ENCODE measurements at regions not wholly inside any gene's neighbourhood (a gene's known extent, or its start where the extent isn't known, plus 50 kb on each side); places are given as distances from the start of the nearest gene placed in this dataset.

DNA sequence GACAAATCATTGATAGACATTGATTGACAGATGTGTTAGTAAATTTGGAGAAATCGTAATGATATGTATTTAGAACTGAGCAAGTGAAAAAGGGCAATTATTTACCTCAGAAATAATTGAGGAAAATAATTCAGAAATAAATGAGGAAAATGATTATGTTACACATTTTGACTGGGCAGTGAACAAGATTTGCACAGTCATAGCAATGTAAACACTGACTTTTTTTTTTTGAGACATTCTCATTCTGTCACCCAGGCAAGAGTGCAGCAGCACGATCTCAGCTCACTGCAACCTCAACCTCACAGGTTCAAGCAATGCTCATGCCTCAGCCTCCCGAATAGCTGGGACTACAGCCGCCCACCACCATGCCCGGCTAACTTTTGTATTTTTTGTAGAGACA, 211.7 kb downstream of the SP3 start:
- no peak for TF ChIP-seq CTCF (IDR thresholded peaks at IDR 0.05)
- no peaks in the 10 kb centered on the region for H3K36me3 ChIP-seq
- H3K27ac ChIP-seq = no peak overlapping the region
- H3K4me1 ChIP-seq (ENCODE audit: control insufficient read depth in 1 of 2, insufficient read depth in 1 of 2, low read depth in 1 of 2, low read length in 1 of 2) = peaks cover 0 to 3% of the 10 kb centered on the region in 2 experiments
- H3K4me3 ChIP-seq (ENCODE audit: low read depth in 1 of 2, low read length in 1 of 2) = no peak overlapping the region
- H3K9me3 ChIP-seq = no peaks in the 10 kb centered on the region
- H3K27me3 ChIP-seq = peaks cover 47% of the 10 kb centered on the region

GRCh38 chr2:173754165-173754564, 211.0 kb downstream of the SP3 start:
- H3K36me3 ChIP-seq = no peaks in the 10 kb centered on the region
- H3K27me3 ChIP-seq = peaks cover 44% of the 10 kb centered on the region
- no peak overlapping the region for H3K27ac ChIP-seq
- H3K4me1 ChIP-seq (ENCODE audit: control insufficient read depth in 1 of 2, insufficient read depth in 1 of 2, low read depth in 1 of 2, low read length in 1 of 2) = peaks cover 0 to 3% of the 10 kb centered on the region in 2 experiments
- H3K9me3 ChIP-seq = no peaks in the 10 kb centered on the region
- no peak overlapping the region for H3K4me3 ChIP-seq (ENCODE audit: low read depth in 1 of 2, low read length in 1 of 2)
- no peak for TF ChIP-seq CTCF (IDR thresholded peaks at IDR 0.05)

DNA sequence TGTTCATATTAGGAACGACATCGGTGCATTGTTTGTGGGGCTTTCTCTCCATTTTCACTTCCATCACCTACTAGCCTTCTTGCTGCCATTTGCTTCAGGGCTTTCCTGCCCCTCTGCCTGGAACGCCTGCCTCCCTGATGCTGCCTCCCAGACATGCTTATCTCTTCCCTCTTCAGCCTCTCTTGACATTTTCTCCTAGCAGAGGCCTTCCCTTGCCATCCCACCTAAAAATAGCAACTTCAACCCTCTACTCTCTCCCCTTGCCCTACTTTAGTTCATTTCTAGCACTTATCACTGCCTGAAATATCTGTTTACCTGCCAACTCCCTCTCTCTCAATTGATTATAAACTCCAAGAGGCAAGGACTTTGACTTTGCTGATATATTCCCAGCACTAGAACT, 210.3 kb downstream of the SP3 start:
- no peak overlapping the region for H3K4me3 ChIP-seq (ENCODE audit: low read depth in 1 of 2, low read length in 1 of 2)
- no peak for TF ChIP-seq CTCF (IDR thresholded peaks at IDR 0.05)
- peaks cover 44% of the 10 kb centered on the region for H3K27me3 ChIP-seq

GRCh38 chr2:173755798-173756197, 209.4 kb downstream of the SP3 start:
- peaks cover 43% of the 10 kb centered on the region for H3K27me3 ChIP-seq
- no peak for TF ChIP-seq CTCF (IDR thresholded peaks at IDR 0.05)
- H3K27ac ChIP-seq = no peak overlapping the region
- no peak overlapping the region for H3K4me3 ChIP-seq (ENCODE audit: low read depth in 1 of 2, low read length in 1 of 2)
- peaks cover 0 to 3% of the 10 kb centered on the region in 2 experiments for H3K4me1 ChIP-seq (ENCODE audit: control insufficient read depth in 1 of 2, insufficient read depth in 1 of 2, low read depth in 1 of 2, low read length in 1 of 2)
- no peaks in the 10 kb centered on the region for H3K36me3 ChIP-seq
- no peaks in the 10 kb centered on the region for H3K9me3 ChIP-seq

More for the DNA sequence above, 210.3 kb downstream of the SP3 start:
- Histone ChIP-seq H3K4me1 (ENCODE audit: control insufficient read depth in 1 of 2, insufficient read depth in 1 of 2, low read depth in 1 of 2, low read length in 1 of 2) (peaks cover 0 to 3% of the 10 kb centered on the region in 2 experiments), H3K27ac (no peak overlapping the region), H3K9me3 (no peaks in the 10 kb centered on the region), H3K36me3 (no peaks in the 10 kb centered on the region)

- peaks cover 62% of the 10 kb centered on the region for H3K27me3 ChIP-seq
- no peak overlapping the region for H3K4me3 ChIP-seq (ENCODE audit: low read depth in 1 of 2, low read length in 1 of 2)
- no peak for TF ChIP-seq CTCF (IDR thresholded peaks at IDR 0.05)
- no peak overlapping the region for H3K27ac ChIP-seq
- H3K4me1 ChIP-seq (ENCODE audit: control insufficient read depth in 1 of 2, insufficient read depth in 1 of 2, low read depth in 1 of 2, low read length in 1 of 2) = peaks cover 0 to 3% of the 10 kb centered on the region in 2 experiments
- H3K9me3 ChIP-seq = no peaks in the 10 kb centered on the region
- no peaks in the 10 kb centered on the region for H3K36me3 ChIP-seq
These were observed 205.2 kb downstream of the SP3 start for GRCh38 chr2:173759959-173760358.

- Histone ChIP-seq H3K4me1 (ENCODE audit: control insufficient read depth in 1 of 2, insufficient read depth in 1 of 2, low read depth in 1 of 2, low read length in 1 of 2) (peaks cover 0 to 3% of the 10 kb centered on the region in 2 experiments), H3K4me3 (ENCODE audit: low read depth in 1 of 2, low read length in 1 of 2) (no peak overlapping the region), H3K9me3 (no peaks in the 10 kb centered on the region), H3K27me3 (peaks cover 66% of the 10 kb centered on the region), H3K36me3 (no peaks in the 10 kb centered on the region), H3K27ac (no peak overlapping the region)
- no peak for TF ChIP-seq CTCF (IDR thresholded peaks at IDR 0.05)
These were observed 204.6 kb downstream of the SP3 start for GRCh38 chr2:173760553-173760952.
